ENCODE measurements at regions not wholly inside any gene's neighbourhood (a gene's known extent, or its start where the extent isn't known, plus 50 kb on each side); places are given as distances from the start of the nearest gene placed in this dataset.

- TF ChIP-seq, protein P1, sequence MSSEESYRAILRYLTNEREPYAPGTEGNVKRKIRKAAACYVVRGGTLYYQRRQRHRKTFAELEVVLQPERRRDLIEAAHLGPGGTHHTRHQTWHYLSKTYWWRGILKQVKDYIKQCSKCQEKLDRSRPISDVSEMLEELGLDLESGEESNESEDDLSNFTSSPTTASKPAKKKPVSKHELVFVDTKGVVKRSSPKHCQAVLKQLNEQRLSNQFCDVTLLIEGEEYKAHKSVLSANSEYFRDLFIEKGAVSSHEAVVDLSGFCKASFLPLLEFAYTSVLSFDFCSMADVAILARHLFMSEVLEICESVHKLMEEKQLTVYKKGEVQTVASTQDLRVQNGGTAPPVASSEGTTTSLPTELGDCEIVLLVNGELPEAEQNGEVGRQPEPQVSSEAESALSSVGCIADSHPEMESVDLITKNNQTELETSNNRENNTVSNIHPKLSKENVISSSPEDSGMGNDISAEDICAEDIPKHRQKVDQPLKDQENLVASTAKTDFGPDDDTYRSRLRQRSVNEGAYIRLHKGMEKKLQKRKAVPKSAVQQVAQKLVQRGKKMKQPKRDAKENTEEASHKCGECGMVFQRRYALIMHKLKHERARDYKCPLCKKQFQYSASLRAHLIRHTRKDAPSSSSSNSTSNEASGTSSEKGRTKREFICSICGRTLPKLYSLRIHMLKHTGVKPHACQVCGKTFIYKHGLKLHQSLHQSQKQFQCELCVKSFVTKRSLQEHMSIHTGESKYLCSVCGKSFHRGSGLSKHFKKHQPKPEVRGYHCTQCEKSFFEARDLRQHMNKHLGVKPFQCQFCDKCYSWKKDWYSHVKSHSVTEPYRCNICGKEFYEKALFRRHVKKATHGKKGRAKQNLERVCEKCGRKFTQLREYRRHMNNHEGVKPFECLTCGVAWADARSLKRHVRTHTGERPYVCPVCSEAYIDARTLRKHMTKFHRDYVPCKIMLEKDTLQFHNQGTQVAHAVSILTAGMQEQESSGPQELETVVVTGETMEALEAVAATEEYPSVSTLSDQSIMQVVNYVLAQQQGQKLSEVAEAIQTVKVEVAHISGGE (CRISPR knock-in tag; IDR thresholded peaks at IDR 0.05): no peak
- no peak for TF ChIP-seq CTCF (IDR thresholded peaks at IDR 0.05 in 2 of 3, conservative IDR thresholded peaks at IDR 0.05 in 1 of 3; ENCODE audit: control insufficient read depth in 2 of 3, extremely low read depth in 1 of 3, insufficient read depth in 1 of 3, low read depth in 3 of 3, low read length in 3 of 3)
- TF ChIP-seq SIX5 (IDR thresholded peaks at IDR 0.05; ENCODE audit: low read depth, low read length, severe bottlenecking): no peak
- no peak for TF ChIP-seq MYC (IDR thresholded peaks at IDR 0.05; ENCODE audit: insufficient read depth, insufficient read length, insufficient replicate concordance, low read length, severe bottlenecking)
- no peak for TF ChIP-seq JUND (IDR thresholded peaks at IDR 0.05; ENCODE audit: low read depth, low read length)
- TF ChIP-seq, protein P2, sequence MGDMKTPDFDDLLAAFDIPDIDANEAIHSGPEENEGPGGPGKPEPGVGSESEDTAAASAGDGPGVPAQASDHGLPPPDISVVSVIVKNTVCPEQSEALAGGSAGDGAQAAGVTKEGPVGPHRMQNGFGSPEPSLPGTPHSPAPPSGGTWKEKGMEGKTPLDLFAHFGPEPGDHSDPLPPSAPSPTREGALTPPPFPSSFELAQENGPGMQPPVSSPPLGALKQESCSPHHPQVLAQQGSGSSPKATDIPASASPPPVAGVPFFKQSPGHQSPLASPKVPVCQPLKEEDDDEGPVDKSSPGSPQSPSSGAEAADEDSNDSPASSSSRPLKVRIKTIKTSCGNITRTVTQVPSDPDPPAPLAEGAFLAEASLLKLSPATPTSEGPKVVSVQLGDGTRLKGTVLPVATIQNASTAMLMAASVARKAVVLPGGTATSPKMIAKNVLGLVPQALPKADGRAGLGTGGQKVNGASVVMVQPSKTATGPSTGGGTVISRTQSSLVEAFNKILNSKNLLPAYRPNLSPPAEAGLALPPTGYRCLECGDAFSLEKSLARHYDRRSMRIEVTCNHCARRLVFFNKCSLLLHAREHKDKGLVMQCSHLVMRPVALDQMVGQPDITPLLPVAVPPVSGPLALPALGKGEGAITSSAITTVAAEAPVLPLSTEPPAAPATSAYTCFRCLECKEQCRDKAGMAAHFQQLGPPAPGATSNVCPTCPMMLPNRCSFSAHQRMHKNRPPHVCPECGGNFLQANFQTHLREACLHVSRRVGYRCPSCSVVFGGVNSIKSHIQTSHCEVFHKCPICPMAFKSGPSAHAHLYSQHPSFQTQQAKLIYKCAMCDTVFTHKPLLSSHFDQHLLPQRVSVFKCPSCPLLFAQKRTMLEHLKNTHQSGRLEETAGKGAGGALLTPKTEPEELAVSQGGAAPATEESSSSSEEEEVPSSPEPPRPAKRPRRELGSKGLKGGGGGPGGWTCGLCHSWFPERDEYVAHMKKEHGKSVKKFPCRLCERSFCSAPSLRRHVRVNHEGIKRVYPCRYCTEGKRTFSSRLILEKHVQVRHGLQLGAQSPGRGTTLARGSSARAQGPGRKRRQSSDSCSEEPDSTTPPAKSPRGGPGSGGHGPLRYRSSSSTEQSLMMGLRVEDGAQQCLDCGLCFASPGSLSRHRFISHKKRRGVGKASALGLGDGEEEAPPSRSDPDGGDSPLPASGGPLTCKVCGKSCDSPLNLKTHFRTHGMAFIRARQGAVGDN (IDR thresholded peaks at IDR 0.05): no peak
- TF ChIP-seq NRF1 (conservative IDR thresholded peaks at IDR 0.05; ENCODE audit: low read depth, low read length): no peak
- TF ChIP-seq POLR2AphosphoS5 (IDR thresholded peaks at IDR 0.05; ENCODE audit: low read length): no peak
- TF ChIP-seq ZNF274 (IDR thresholded peaks at IDR 0.05; ENCODE audit: insufficient read depth, insufficient read length): no peak
- TF ChIP-seq CREB1 (IDR thresholded peaks at IDR 0.05; ENCODE audit: low read depth): no peak
- no peak for TF ChIP-seq CREM (IDR thresholded peaks at IDR 0.05; ENCODE audit: low read depth)
- TF ChIP-seq CBFB (IDR thresholded peaks at IDR 0.05; ENCODE audit: low read depth): no peak
Observed at GRCh38 chr2:120812866-120813265, 77.2 kb downstream of the GLI2 start.
